Spleen (tissue), 11 donors: ENCODE measurements at regions not wholly inside any gene's neighbourhood (a gene's known extent, or its start where the extent isn't known, plus 50 kb on each side); places are given as distances from the start of the nearest gene placed in this dataset.

ENCODE experiments used
- DNase-seq: peaks from one replicate; pipeline ENCODE4 v3.0.0-alpha.2; 2020
- H3K27ac ChIP-seq, 8 donors: fragments of 200-600 bp; sonication (generic) in 7 of 8; 1 replicate in 4 of 8; 2 replicates in 4 of 8; pipeline versions ENCODE4 v1.5.0 to v1.8.0; 2016 to 2021; ENCODE audit warnings: inconsistent platforms in 4 of 8, mild to moderate bottlenecking in 4 of 8, moderate library complexity in 1 of 8
- H3K27me3 ChIP-seq, 7 donors: fragments of 200-600 bp; sonication (generic) in 6 of 7; replicated peaks in 1 of 7; 1 replicate in 4 of 7; 2 replicates in 3 of 7; pipeline versions ENCODE4 v1.5.0 to v1.8.0; 2016 to 2021; ENCODE audit warnings: inconsistent platforms in 3 of 7, mild to moderate bottlenecking in 1 of 7
- H3K36me3 ChIP-seq, 6 donors: fragments of 200-600 bp; sonication (generic) in 5 of 6; 1 replicate in 4 of 6; 2 replicates in 2 of 6; pipeline versions ENCODE4 v1.5.0 to v1.8.0; 2016 to 2021; ENCODE audit warnings: inconsistent platforms in 2 of 6
- H3K4me1 ChIP-seq, 6 donors: fragments of 200-600 bp; sonication (generic) in 5 of 6; 1 replicate in 3 of 6; 2 replicates in 3 of 6; pipeline versions ENCODE4 v1.5.0 to v1.8.0; 2016 to 2021; ENCODE audit warnings: inconsistent platforms in 3 of 6
- H3K4me3 ChIP-seq, 8 donors: fragments of 200-600 bp; sonication (generic) in 7 of 8; 1 replicate in 4 of 8; 2 replicates in 4 of 8; pipeline versions ENCODE4 v1.5.0 to v1.8.0; 2016 to 2021; ENCODE audit warnings: inconsistent platforms in 4 of 8, mild to moderate bottlenecking in 4 of 8, moderate library complexity in 2 of 8
- H3K9me3 ChIP-seq, 8 donors: fragments of 200-600 bp; sonication (generic) in 7 of 8; 1 replicate in 4 of 8; 2 replicates in 4 of 8; pipeline versions ENCODE4 v1.5.0 to v1.8.0; 2016 to 2021; ENCODE audit warnings: inconsistent platforms in 4 of 8
- CTCF ChIP-seq, 11 experiments: fragments of 200-600 bp in 7 of 11; fragments of 450-650 bp in 4 of 11; sonication (generic) in 4 of 11; IDR thresholded peaks in 8 of 11; conservative IDR thresholded peaks in 3 of 11; 1 replicate in 7 of 11; 2 replicates in 4 of 11; pipeline versions ENCODE4 v1.4.0 to v1.8.0; 2016 to 2021; ENCODE audit warnings: antibody characterized with exemption in 11 of 11, inconsistent platforms in 4 of 11, mild to moderate bottlenecking in 1 of 11
- POLR2A ChIP-seq, 3 donors: fragments of 450-650 bp; IDR thresholded peaks; one replicate each; pipeline ENCODE4 v1.5.1; 2017; ENCODE audit warnings: antibody characterized with exemption in 3 of 3, mild to moderate bottlenecking in 1 of 3
- POLR2AphosphoS5 ChIP-seq, 3 donors: sonication (generic); formaldehyde crosslinking; IDR thresholded peaks; one replicate each; pipeline ENCODE4 v1.5.1; 2017; ENCODE audit warnings: antibody characterized with exemption in 3 of 3
- WGBS, 5 donors: extraction: QIAGEN DNeasy Blood & Tissue Kit in 3 of 5; methylation state at CpG; one replicate each; pipeline versions ENCODE4 v1.1.5 to v1.1.7; 2013 to 2018; 5-methylcytosine and 5-hydroxymethylcytosine counted together
- intact Hi-C: fragments of 100-400 bp; cut with DNase I; formaldehyde crosslinking; loops from one replicate; pipeline ENCODE4 v1.15.0; 2023; ENCODE audit warnings: low total_unique reads
- donor health status: healthy with polysubstance abuse.
- donor health status: DM: no; HTN: no; CAD: no; lungs with moderate emphysema.
- donor health status: DM: no; HTN: no; CAD: no.
- donor health status: Bipolar disorder and iron deficiency.
- donor health status: healthy.
- donor health status: DM: no; HTN: no; CAD: no.
- donor health status: DM: yes; HTN: yes; CAD: no.

GRCh38 chr2:88334418-88334817, 118.1 kb downstream of the FOXI3 start:
- no peak for TF ChIP-seq POLR2A (IDR thresholded peaks at IDR 0.05)
- TF ChIP-seq CTCF (IDR thresholded peaks at IDR 0.05 in 8 of 11, conservative IDR thresholded peaks at IDR 0.05 in 3 of 11) = no peak
- no peak for TF ChIP-seq POLR2AphosphoS5 (IDR thresholded peaks at IDR 0.05)
- intact Hi-C loops = no loop called here
- Histone ChIP-seq H3K36me3 (no peaks in the 10 kb centered on the region), H3K4me1 (no peaks in the 10 kb centered on the region), H3K27me3 (peaks cover 0 to 12% (median 0%) of the 10 kb centered on the region in 7 donors), H3K4me3 (no peak overlapping the region), H3K27ac (no peak overlapping the region), H3K9me3 (no peaks in the 10 kb centered on the region)
- 77 to 96% (median 82%) methylated on average over 3 of the region's 3 CpGs for WGBS, 5 donors
- DNase-seq = no peak

DNA sequence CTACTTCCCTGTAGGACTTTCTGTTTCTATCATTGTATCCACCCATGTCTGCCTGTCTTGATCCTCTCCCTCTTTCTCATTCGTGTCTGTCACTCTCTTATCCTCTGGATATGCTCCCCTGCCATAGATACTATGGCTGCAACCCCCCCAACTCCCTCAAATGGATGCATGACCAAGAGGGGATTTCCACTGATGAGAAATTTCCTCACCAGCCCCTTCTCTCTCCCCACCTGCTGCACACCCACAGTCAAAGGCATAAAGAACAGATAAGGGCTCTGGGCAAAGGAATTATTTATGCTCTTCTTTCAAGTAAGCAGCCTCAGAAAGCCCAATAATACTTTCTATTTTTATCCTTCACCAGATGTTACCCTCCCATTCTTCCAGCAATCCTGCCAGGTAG, 121.3 kb downstream of the FOXI3 start:
- Histone ChIP-seq H3K9me3 (no peaks in the 10 kb centered on the region), H3K27ac (no peak overlapping the region), H3K4me1 (no peaks in the 10 kb centered on the region), H3K27me3 (peaks cover 0 to 12% (median 0%) of the 10 kb centered on the region in 7 donors), H3K4me3 (no peak overlapping the region), H3K36me3 (no peaks in the 10 kb centered on the region)
- DNase-seq = no peak
- TF ChIP-seq POLR2AphosphoS5 (IDR thresholded peaks at IDR 0.05) (no peak), POLR2A (IDR thresholded peaks at IDR 0.05) (no peak), CTCF (IDR thresholded peaks at IDR 0.05 in 8 of 11, conservative IDR thresholded peaks at IDR 0.05 in 3 of 11) (no peak)
- WGBS, 5 donors = 48 to 65% (median 62%) methylated on average over 1 of the region's 1 CpG
- intact Hi-C loops = no loop called here

- TF ChIP-seq CTCF (IDR thresholded peaks at IDR 0.05 in 8 of 11, conservative IDR thresholded peaks at IDR 0.05 in 3 of 11) = no peak
- no peak for TF ChIP-seq POLR2A (IDR thresholded peaks at IDR 0.05)
- TF ChIP-seq POLR2AphosphoS5 (IDR thresholded peaks at IDR 0.05) = no peak
- no peak overlapping the region for H3K4me3 ChIP-seq
- H3K27ac ChIP-seq = no peak overlapping the region
- no peaks in the 10 kb centered on the region for H3K4me1 ChIP-seq
- intact Hi-C loops = no loop called here
- peaks cover 0 to 12% (median 0%) of the 10 kb centered on the region in 7 donors for H3K27me3 ChIP-seq
- 63 to 70% (median 63%) methylated on average over 8 of the region's 8 CpGs for WGBS, 5 donors
- H3K36me3 ChIP-seq = no peaks in the 10 kb centered on the region
- no peaks in the 10 kb centered on the region for H3K9me3 ChIP-seq
- no peak for DNase-seq
These were observed 122.5 kb downstream of the FOXI3 start for GRCh38 chr2:88329815-88330603.

GRCh38 chr2:88321449-88322248, 130.8 kb downstream of the FOXI3 start:
- intact Hi-C loops = no loop called here
- H3K27ac ChIP-seq = no peak overlapping the region
- no peak for DNase-seq
- peaks cover 0 to 33% (median 0%) of the 10 kb centered on the region in 7 donors for H3K27me3 ChIP-seq
- 51 to 62% (median 51%) methylated on average over 7 of the region's 7 CpGs for WGBS, 5 donors
- H3K36me3 ChIP-seq = no peaks in the 10 kb centered on the region
- H3K4me1 ChIP-seq = no peaks in the 10 kb centered on the region
- H3K4me3 ChIP-seq = no peak overlapping the region
- no peak for TF ChIP-seq POLR2AphosphoS5 (IDR thresholded peaks at IDR 0.05)
- TF ChIP-seq POLR2A (IDR thresholded peaks at IDR 0.05) = no peak
- no peak for TF ChIP-seq CTCF (IDR thresholded peaks at IDR 0.05 in 8 of 11, conservative IDR thresholded peaks at IDR 0.05 in 3 of 11)
- peaks cover 0 to 14% (median 0%) of the 10 kb centered on the region in 8 donors for H3K9me3 ChIP-seq
